ENCODE measurements at regions not wholly inside any gene's neighbourhood (a gene's known extent, or its start where the extent isn't known, plus 50 kb on each side); places are given as distances from the start of the nearest gene placed in this dataset.
"Not testable (repeated sequence)": the region's sequence is repeated elsewhere in the genome, so short reads cannot be mapped to it uniquely, and the experiment has no call there.

DNA sequence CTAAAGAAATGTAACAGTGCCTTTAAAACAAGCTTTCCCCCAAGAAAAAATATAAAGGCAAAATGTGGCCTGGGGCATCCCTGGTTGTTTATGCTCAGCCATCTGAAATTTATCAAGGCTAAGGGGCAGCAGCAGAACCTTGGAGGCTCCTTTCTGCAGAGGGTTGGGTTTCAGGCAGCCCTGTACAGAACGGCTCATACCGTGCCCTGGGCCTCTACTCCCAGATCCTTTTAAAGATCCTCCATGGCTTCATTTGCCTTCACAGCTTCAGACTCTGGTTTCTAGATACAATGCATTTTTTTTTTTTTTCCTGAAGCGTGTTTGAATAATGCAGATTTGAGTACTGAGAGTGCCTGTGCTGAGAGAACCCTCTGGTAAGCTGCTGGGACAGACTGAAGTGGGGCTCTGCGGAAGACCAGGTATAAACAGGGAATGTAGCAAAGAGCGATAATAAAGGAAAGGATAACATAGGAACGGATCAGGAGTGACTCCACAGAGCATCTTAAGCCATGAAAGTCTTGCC lies 172.7 kb downstream of the DIRAS2 start:
- no peak overlapping the region for H3K9ac ChIP-seq (ENCODE audit: low read length)
- H3K36me3 ChIP-seq (ENCODE audit: control insufficient read depth, insufficient read depth, low read length): no peaks in the 10 kb centered on the region
- H3K9me3 ChIP-seq (ENCODE audit: control insufficient read depth, low read length): no peaks in the 10 kb centered on the region
- H3K27me3 ChIP-seq (ENCODE audit: control insufficient read depth, insufficient read depth, low read length): no peaks in the 10 kb centered on the region
- H3K4me3 ChIP-seq (ENCODE audit: low read length): no peak overlapping the region
- H3K4me1 ChIP-seq (ENCODE audit: control insufficient read depth, insufficient read depth, low read length): no peaks in the 10 kb centered on the region

GRCh38 chr9:90476058-90476457 lies 166.6 kb downstream of the DIRAS2 start:
- no peak overlapping the region for H3K9ac ChIP-seq (ENCODE audit: low read length)
- H3K36me3 ChIP-seq (ENCODE audit: control insufficient read depth, insufficient read depth, low read length): no peaks in the 10 kb centered on the region
- no peak overlapping the region for H3K4me3 ChIP-seq (ENCODE audit: low read length)
- H3K27me3 ChIP-seq (ENCODE audit: control insufficient read depth, insufficient read depth, low read length): no peaks in the 10 kb centered on the region
- no peaks in the 10 kb centered on the region for H3K4me1 ChIP-seq (ENCODE audit: control insufficient read depth, insufficient read depth, low read length)
- H3K9me3 ChIP-seq (ENCODE audit: control insufficient read depth, low read length): no peaks in the 10 kb centered on the region

GRCh38 chr9:90477535-90477934 lies 165.1 kb downstream of the DIRAS2 start:
- Histone ChIP-seq H3K9me3 (ENCODE audit: control insufficient read depth, low read length) (no peaks in the 10 kb centered on the region), H3K9ac (ENCODE audit: low read length) (no peak overlapping the region), H3K27me3 (ENCODE audit: control insufficient read depth, insufficient read depth, low read length) (no peaks in the 10 kb centered on the region), H3K4me3 (ENCODE audit: low read length) (no peak overlapping the region), H3K36me3 (ENCODE audit: control insufficient read depth, insufficient read depth, low read length) (no peaks in the 10 kb centered on the region), H3K4me1 (ENCODE audit: control insufficient read depth, insufficient read depth, low read length) (no peaks in the 10 kb centered on the region)

DNA sequence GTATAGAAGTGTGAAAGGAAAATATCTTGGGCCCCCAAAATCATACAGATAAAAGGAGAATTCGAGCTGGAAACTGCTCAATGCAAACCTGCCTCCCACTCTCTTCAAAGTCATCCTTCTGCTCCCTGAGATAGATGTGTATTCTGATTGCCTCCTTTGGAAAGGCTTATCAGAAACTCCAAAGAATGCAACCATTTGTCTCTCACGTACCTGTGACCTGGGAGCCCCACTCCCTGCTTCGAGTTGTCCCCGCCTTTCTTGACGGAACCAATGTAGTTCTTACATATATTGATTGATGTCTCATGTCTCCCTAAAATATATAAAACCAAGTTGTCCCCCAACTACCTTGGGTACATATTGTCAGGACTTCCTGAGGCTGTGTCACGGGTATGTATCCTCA lies 163.8 kb downstream of the DIRAS2 start:
- Histone ChIP-seq H3K4me3 (ENCODE audit: low read length) (no peak overlapping the region), H3K27me3 (ENCODE audit: control insufficient read depth, insufficient read depth, low read length) (no peaks in the 10 kb centered on the region), H3K4me1 (ENCODE audit: control insufficient read depth, insufficient read depth, low read length) (no peaks in the 10 kb centered on the region), H3K36me3 (ENCODE audit: control insufficient read depth, insufficient read depth, low read length) (no peaks in the 10 kb centered on the region), H3K9ac (ENCODE audit: low read length) (no peak overlapping the region), H3K9me3 (ENCODE audit: control insufficient read depth, low read length) (no peaks in the 10 kb centered on the region)

DNA sequence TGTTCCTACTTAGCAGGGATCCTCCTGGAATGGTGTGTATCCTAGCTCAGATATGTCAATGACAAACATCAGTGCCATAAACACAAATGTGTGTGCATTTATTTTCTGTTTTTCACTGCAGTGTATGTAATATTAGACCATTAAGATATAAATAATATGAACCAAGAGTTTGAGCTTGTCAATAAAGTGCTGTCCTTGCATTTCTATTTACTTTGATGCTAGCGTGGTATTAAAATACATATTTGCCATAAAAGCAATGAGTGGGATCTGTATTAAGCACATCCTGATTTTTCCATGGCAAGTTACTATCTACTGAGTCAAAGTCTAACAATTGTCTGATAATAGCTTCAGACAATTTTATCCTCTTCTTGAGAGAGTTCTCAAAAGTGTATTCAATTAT lies 157.6 kb downstream of the DIRAS2 start:
- Histone ChIP-seq H3K9ac (ENCODE audit: low read length) (no peak overlapping the region), H3K4me1 (ENCODE audit: control insufficient read depth, insufficient read depth, low read length) (no peaks in the 10 kb centered on the region), H3K9me3 (ENCODE audit: control insufficient read depth, low read length) (no peaks in the 10 kb centered on the region), H3K36me3 (ENCODE audit: control insufficient read depth, insufficient read depth, low read length) (no peaks in the 10 kb centered on the region), H3K4me3 (ENCODE audit: low read length) (no peak overlapping the region), H3K27me3 (ENCODE audit: control insufficient read depth, insufficient read depth, low read length) (no peaks in the 10 kb centered on the region)

DNA sequence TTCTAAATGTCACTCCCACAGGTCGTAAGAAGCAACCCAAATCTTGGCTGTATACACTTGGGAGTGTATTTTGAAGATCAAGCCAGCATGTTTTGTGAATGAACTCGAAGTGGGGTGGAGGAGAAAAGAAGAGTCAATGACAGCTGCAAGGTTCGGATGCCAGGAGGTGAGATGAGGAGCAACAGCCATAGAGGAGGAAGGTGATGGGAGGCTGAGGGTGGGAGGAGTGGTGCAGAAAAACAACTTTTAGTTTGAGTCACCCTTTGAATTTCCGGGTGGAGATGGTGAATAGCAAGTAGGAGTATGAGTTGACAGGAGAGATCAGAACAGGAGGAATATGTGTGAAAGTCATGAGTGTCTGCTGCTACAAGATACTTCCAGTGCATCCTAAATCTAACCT lies 153.6 kb downstream of the DIRAS2 start:
- H3K9me3 ChIP-seq (ENCODE audit: control insufficient read depth, low read length): no peaks in the 10 kb centered on the region
- H3K9ac ChIP-seq (ENCODE audit: low read length): no peak overlapping the region
- no peaks in the 10 kb centered on the region for H3K27me3 ChIP-seq (ENCODE audit: control insufficient read depth, insufficient read depth, low read length)
- no peaks in the 10 kb centered on the region for H3K4me1 ChIP-seq (ENCODE audit: control insufficient read depth, insufficient read depth, low read length)
- no peaks in the 10 kb centered on the region for H3K36me3 ChIP-seq (ENCODE audit: control insufficient read depth, insufficient read depth, low read length)
- no peak overlapping the region for H3K4me3 ChIP-seq (ENCODE audit: low read length)

DNA sequence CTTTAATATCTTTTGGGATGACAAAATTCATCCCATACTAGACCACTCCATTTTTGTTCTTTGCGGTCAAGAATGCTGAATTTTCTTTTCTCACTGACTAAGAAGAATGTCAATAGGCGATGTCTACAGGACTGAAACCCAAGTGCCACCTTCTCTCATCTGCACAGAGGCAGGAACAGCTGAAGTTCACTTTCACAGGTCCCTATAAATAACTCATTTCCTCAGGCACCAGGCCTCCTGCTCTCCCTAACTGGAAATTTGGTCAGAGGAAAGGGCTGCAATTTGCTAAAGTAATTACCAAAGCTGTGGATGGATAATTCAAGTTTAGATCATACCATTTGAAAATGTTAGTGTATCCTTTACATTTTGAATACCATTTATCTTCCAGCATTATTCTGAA lies 142.9 kb downstream of the DIRAS2 start:
- no peaks in the 10 kb centered on the region for H3K36me3 ChIP-seq (ENCODE audit: control insufficient read depth, insufficient read depth, low read length)
- no peaks in the 10 kb centered on the region for H3K4me1 ChIP-seq (ENCODE audit: control insufficient read depth, insufficient read depth, low read length)
- no peaks in the 10 kb centered on the region for H3K9me3 ChIP-seq (ENCODE audit: control insufficient read depth, low read length)
- no peaks in the 10 kb centered on the region for H3K27me3 ChIP-seq (ENCODE audit: control insufficient read depth, insufficient read depth, low read length)
- H3K9ac ChIP-seq (ENCODE audit: low read length): no peak overlapping the region
- no peak overlapping the region for H3K4me3 ChIP-seq (ENCODE audit: low read length)

- Histone ChIP-seq H3K4me3 (ENCODE audit: low read length) (no peak overlapping the region), H3K4me1 (ENCODE audit: control insufficient read depth, insufficient read depth, low read length) (no peaks in the 10 kb centered on the region)
Measured at GRCh38 chr9:90502134-90502533, 140.5 kb downstream of the DIRAS2 start.

DNA sequence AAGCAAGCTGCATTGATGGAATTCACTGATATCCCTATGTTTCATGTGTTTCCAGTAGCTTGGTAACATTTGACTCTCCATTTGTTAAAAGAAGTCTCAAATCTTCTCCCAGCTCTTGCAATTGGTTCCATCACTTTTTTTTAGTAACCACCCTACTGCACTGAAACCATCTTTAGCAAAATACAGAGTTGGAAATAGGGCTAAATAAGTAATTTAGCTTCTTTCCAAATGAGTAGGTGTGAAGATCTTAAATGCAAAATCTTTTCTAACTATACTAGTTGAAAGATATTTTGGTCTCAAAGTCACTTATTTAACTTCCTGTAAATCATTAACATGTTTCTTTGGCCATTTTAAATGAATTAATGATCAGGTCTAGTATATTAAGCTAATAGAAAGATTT lies 138.1 kb downstream of the DIRAS2 start:
- Histone ChIP-seq H3K4me3 (ENCODE audit: low read length) (no peak overlapping the region), H3K9me3 (ENCODE audit: control insufficient read depth, low read length) (no peaks in the 10 kb centered on the region), H3K4me1 (ENCODE audit: control insufficient read depth, insufficient read depth, low read length) (no peaks in the 10 kb centered on the region), H3K27me3 (ENCODE audit: control insufficient read depth, insufficient read depth, low read length) (no peaks in the 10 kb centered on the region), H3K36me3 (ENCODE audit: control insufficient read depth, insufficient read depth, low read length) (no peaks in the 10 kb centered on the region), H3K9ac (ENCODE audit: low read length) (no peak overlapping the region)

More at GRCh38 chr9:90502134-90502533, 140.5 kb downstream of the DIRAS2 start:
- H3K9me3 ChIP-seq (ENCODE audit: control insufficient read depth, low read length): no peaks in the 10 kb centered on the region
- H3K36me3 ChIP-seq (ENCODE audit: control insufficient read depth, insufficient read depth, low read length): no peaks in the 10 kb centered on the region
- no peak overlapping the region for H3K9ac ChIP-seq (ENCODE audit: low read length)
- H3K27me3 ChIP-seq (ENCODE audit: control insufficient read depth, insufficient read depth, low read length): no peaks in the 10 kb centered on the region

GRCh38 chr9:90505695-90506094 lies 136.9 kb downstream of the DIRAS2 start:
- Histone ChIP-seq H3K36me3 (ENCODE audit: control insufficient read depth, insufficient read depth, low read length) (no peaks in the 10 kb centered on the region), H3K27me3 (ENCODE audit: control insufficient read depth, insufficient read depth, low read length) (no peaks in the 10 kb centered on the region), H3K9me3 (ENCODE audit: control insufficient read depth, low read length) (no peaks in the 10 kb centered on the region), H3K4me3 (ENCODE audit: low read length) (no peak overlapping the region), H3K4me1 (ENCODE audit: control insufficient read depth, insufficient read depth, low read length) (no peaks in the 10 kb centered on the region), H3K9ac (ENCODE audit: low read length) (no peak overlapping the region)

DNA sequence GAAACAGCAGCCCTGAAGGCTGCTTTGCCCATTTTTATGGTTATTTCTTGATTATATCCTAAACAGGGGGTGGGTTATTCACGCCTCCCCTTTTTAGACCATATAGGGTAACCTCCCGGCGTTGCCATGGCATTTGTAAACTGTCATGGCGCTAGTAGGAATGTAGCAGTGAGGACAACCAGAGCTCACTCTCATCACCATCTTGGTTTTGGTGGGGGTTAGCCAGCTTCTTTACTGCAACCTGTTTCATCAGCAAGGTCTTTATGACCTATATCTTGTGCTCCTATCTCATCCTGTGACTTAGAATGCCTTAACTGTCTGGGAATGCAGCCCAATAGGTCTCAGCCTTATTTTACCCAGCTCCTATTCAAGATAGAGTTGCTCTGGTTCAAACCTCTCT lies 136.2 kb downstream of the DIRAS2 start:
- H3K4me3 ChIP-seq (ENCODE audit: low read length); H3K9me3 ChIP-seq (ENCODE audit: control insufficient read depth, low read length); H3K9ac ChIP-seq (ENCODE audit: low read length); H3K36me3 ChIP-seq (ENCODE audit: control insufficient read depth, insufficient read depth, low read length); H3K4me1 ChIP-seq (ENCODE audit: control insufficient read depth, insufficient read depth, low read length); H3K27me3 ChIP-seq (ENCODE audit: control insufficient read depth, insufficient read depth, low read length): not testable (repeated sequence)

DNA sequence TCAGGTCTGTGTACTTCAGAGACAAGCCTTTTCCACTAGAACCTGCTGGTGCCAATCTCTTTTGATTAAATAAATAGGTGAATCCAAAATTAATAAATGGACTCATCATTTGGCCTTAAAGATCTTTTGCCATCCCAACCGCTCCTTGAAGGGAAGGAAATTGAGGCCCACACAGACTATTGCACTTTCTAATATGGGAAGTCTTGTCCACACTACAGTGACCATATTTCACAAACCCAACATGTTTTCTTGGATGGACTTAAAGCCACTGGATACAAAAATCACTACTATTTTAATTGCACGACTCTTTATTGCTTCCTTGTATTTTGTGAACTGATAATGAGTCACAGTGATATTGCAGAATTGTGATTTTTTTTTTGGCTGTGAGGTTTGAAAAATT lies 135.0 kb downstream of the DIRAS2 start:
- no peak overlapping the region for H3K9ac ChIP-seq (ENCODE audit: low read length)
- H3K27me3 ChIP-seq (ENCODE audit: control insufficient read depth, insufficient read depth, low read length): no peaks in the 10 kb centered on the region
- no peaks in the 10 kb centered on the region for H3K9me3 ChIP-seq (ENCODE audit: control insufficient read depth, low read length)
- no peaks in the 10 kb centered on the region for H3K36me3 ChIP-seq (ENCODE audit: control insufficient read depth, insufficient read depth, low read length)
- no peak overlapping the region for H3K4me3 ChIP-seq (ENCODE audit: low read length)
- no peaks in the 10 kb centered on the region for H3K4me1 ChIP-seq (ENCODE audit: control insufficient read depth, insufficient read depth, low read length)

GRCh38 chr9:90508940-90509339 lies 133.7 kb downstream of the DIRAS2 start:
- Histone ChIP-seq H3K36me3 (ENCODE audit: control insufficient read depth, insufficient read depth, low read length) (no peaks in the 10 kb centered on the region), H3K4me1 (ENCODE audit: control insufficient read depth, insufficient read depth, low read length) (no peaks in the 10 kb centered on the region), H3K27me3 (ENCODE audit: control insufficient read depth, insufficient read depth, low read length) (no peaks in the 10 kb centered on the region), H3K4me3 (ENCODE audit: low read length) (no peak overlapping the region), H3K9me3 (ENCODE audit: control insufficient read depth, low read length) (no peaks in the 10 kb centered on the region), H3K9ac (ENCODE audit: low read length) (no peak overlapping the region)
